ENCODE measurements at regions not wholly inside any gene's neighbourhood (a gene's known extent, or its start where the extent isn't known, plus 50 kb on each side); places are given as distances from the start of the nearest gene placed in this dataset.

GRCh38 chrX:124502599-124502998, 156.2 kb downstream of the SH2D1A start (continued):
- TF ChIP-seq CHD7 (IDR thresholded peaks at IDR 0.05; ENCODE audit: insufficient replicate concordance, low read length) (no peak), JUN (IDR thresholded peaks at IDR 0.05; ENCODE audit: low read depth, low read length) (no peak), YY1 (IDR thresholded peaks at IDR 0.05; ENCODE audit: low read depth, low read length) (no peak), SP1 (IDR thresholded peaks at IDR 0.05; ENCODE audit: low read depth, low read length) (no peak), SIRT6 (IDR thresholded peaks at IDR 0.05; ENCODE audit: low read length) (no peak), EGR1 (IDR thresholded peaks at IDR 0.05; ENCODE audit: borderline replicate concordance, low read depth, low read length) (no peak), CHD1 (IDR thresholded peaks at IDR 0.05; ENCODE audit: low read depth, low read length) (no peak), HDAC6 (IDR thresholded peaks at IDR 0.05; ENCODE audit: low read depth, low read length) (no peak), RFX5 (IDR thresholded peaks at IDR 0.05; ENCODE audit: borderline replicate concordance, low read depth, low read length) (no peak), CTBP2 (IDR thresholded peaks at IDR 0.05; ENCODE audit: borderline replicate concordance, insufficient read depth, insufficient read length, low read length) (no peak)

All from H1 (cell line).